ENCODE measurements at regions not wholly inside any gene's neighbourhood (a gene's known extent, or its start where the extent isn't known, plus 50 kb on each side); places are given as distances from the start of the nearest gene placed in this dataset.

DNA sequence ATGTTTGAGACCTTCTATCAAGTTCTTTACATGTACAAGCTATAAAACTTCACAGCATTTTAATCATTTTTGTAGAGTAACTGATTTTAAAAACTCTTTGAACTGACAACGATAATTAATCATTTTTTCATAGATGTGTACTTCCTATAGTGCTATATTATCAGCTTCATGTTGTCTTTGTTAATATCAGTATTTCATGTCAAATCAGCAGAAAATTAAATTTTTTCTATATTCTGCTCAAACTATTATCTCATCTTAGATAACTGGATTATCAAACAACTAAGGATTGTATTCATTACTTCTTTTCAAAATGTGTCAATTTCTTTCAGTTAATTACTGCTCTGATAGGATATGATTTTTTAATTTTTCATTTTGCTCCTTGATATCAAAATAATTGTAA is 214.6 kb upstream of the RGS18 start:
- TF ChIP-seq, protein P1, sequence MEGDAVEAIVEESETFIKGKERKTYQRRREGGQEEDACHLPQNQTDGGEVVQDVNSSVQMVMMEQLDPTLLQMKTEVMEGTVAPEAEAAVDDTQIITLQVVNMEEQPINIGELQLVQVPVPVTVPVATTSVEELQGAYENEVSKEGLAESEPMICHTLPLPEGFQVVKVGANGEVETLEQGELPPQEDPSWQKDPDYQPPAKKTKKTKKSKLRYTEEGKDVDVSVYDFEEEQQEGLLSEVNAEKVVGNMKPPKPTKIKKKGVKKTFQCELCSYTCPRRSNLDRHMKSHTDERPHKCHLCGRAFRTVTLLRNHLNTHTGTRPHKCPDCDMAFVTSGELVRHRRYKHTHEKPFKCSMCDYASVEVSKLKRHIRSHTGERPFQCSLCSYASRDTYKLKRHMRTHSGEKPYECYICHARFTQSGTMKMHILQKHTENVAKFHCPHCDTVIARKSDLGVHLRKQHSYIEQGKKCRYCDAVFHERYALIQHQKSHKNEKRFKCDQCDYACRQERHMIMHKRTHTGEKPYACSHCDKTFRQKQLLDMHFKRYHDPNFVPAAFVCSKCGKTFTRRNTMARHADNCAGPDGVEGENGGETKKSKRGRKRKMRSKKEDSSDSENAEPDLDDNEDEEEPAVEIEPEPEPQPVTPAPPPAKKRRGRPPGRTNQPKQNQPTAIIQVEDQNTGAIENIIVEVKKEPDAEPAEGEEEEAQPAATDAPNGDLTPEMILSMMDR (conservative IDR thresholded peaks at IDR 0.05; ENCODE audit: low read depth, low read length): no peak
- DNase-seq (ENCODE audit: low read depth): no peak
- H3K4me3 ChIP-seq (ENCODE audit: low read length): no peak overlapping the region

DNA sequence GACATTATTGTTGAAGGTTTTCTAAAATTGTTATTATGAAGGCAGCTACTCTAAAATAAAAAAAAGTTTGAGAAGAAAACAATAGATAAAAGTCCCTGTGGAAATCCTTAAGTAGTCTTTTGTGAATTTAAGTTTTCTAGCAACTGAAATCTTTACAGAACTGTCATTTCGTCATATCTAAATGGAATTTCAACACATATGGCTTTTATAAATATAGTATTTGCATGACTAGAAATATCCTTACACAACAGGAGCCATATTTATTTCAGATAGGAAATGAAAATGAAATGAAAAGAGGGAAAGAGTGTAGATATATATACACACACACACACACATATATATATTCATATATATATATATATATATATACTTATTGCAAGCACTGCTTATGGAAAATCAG is 204.7 kb upstream of the RGS18 start:
- DNase-seq (ENCODE audit: low read depth): no peak
- no peak overlapping the region for H3K4me3 ChIP-seq (ENCODE audit: low read length)
- TF ChIP-seq, protein P1 (conservative IDR thresholded peaks at IDR 0.05; ENCODE audit: low read depth, low read length): no peak

DNA sequence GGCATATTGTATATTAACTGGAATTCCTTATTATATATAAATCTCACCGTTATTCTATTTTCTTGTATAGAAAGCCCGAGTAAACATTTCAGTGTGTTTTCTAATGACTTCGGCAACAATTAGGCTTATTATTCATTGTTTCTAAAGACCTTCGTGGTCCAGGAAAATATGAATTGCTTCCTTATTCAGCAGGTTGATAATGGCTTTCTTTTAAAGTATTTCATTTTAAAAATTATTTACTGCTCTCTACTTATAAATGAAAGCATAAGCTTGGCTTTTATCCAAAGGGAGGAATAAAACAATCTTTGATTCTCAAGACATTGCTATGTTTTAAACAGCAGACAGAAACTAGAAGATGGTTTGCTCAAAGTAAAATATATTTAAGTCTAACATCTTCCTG is 198.4 kb upstream of the RGS18 start:
- no peak overlapping the region for H3K4me3 ChIP-seq (ENCODE audit: low read length)
- DNase-seq (ENCODE audit: low read depth): no peak
- TF ChIP-seq, protein P1 (conservative IDR thresholded peaks at IDR 0.05; ENCODE audit: low read depth, low read length): no peak

DNA sequence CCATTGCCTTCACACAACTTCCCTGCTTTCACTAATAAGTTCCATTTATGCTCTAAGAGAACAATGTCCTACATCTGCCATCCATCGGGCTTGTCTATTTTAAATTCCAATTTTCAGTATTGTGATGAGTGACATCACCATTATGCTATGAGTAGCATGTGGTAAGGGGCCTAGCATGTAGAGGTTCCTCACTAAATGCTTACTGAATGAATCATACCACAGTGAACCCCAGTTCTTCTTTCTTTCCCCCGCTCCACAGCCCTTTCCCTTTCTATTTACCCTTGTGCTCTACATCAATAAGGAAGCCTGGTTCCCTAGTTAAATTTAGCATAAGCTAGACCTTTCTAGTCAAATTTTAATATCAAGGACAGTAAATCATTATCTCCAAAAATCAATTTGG is 195.0 kb upstream of the RGS18 start:
- peak; percentile 33 for DNase-seq (ENCODE audit: low read depth)
- TF ChIP-seq, protein P1 (conservative IDR thresholded peaks at IDR 0.05; ENCODE audit: low read depth, low read length): no peak
- H3K4me3 ChIP-seq (ENCODE audit: low read length): no peak overlapping the region

DNA sequence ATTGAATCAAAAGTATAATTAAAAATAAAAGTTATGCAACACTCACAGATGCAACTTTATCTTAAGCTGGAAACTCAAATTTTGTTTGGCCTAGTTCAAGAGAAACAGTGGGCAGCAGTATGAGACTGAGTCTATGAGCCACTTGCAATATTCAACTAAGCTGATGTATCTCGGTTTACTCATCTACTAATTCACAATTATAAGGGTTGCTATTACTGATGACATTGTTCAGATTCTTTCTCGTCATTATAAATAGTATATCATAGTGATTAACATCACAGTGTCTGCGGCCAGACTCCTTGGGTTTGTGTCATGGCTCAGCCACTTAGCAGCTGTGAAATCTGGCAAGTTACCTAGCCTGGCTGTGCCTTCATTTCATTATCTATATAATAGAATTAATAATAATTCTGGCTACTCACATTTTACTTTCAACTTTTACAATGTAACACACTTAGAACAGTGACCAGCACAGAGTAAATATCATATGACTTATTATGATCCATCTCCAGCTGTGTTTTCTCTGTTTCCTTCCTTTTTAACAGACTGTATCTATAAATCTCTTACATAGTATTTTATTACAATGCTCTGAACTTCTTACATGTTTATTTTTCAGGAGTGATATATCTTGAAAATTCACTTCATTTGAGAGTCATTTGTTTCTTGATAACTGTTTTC is 194.3 kb upstream of the RGS18 start:
- H3K4me3 ChIP-seq (ENCODE audit: low read length): no peak overlapping the region
- TF ChIP-seq, protein P1 (conservative IDR thresholded peaks at IDR 0.05; ENCODE audit: low read depth, low read length): no peak
- peak; percentile 34 for DNase-seq (ENCODE audit: low read depth)

DNA sequence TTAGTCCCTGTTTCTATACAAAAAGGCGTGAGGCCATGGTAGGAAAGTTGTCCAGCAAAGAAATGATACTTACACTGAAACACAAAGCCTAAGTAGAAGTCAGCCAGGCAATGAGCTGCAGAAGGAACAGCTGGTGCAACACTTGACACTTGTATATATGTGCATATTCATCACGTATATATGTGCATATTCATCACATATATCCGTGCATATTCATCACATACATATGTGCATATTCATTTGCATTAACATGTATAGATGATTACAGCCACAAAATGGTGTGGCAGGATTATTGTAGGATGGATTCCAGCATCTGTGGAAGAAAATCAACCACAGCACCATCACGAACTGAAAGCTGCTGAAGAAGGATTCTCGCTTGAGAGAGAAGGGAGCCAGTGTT is 189.0 kb upstream of the RGS18 start:
- DNase-seq (ENCODE audit: low read depth): no peak
- H3K4me3 ChIP-seq (ENCODE audit: low read length): no peak overlapping the region
- TF ChIP-seq, protein P1 (conservative IDR thresholded peaks at IDR 0.05; ENCODE audit: low read depth, low read length): no peak

DNA sequence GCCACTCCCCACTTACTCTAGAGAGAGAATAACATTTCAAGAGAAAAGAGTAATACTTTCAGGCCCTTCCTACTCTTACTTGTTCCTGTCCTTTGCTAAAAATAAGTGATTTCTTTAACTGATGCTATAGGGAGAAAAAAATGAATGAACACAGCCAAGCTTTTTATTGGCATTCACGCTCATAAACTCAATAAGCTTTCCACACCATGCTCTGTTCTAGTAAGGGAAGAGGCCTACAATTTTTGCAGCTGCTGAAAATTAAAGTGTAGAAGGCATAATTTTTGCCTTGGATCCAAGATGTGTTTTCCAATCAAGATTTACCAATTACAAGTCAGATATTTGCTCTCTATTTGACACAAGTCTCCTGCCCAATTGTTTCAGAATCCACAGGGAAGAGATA is 188.1 kb upstream of the RGS18 start:
- no peak for DNase-seq (ENCODE audit: low read depth)

More for the DNA sequence above, 188.1 kb upstream of the RGS18 start:
- H3K4me3 ChIP-seq (ENCODE audit: low read length): no peak overlapping the region
- TF ChIP-seq, protein P1 (conservative IDR thresholded peaks at IDR 0.05; ENCODE audit: low read depth, low read length): no peak
